GM18909 (cell line): ENCODE measurements at regions not wholly inside any gene's neighbourhood (a gene's known extent, or its start where the extent isn't known, plus 50 kb on each side); places are given as distances from the start of the nearest gene placed in this dataset.
"Not testable (repeated sequence)": the region's sequence is repeated elsewhere in the genome, so short reads cannot be mapped to it uniquely, and the experiment has no call there.

Experiments
- ATAC-seq: cut with Tn5 transposase; IDR thresholded peaks from one replicate; pipeline ENCODE4 v1.9.1; 2021; ENCODE audit warnings: mild to moderate bottlenecking; ENCODE audit not compliant: unreplicated experiment, poor library complexity

DNA sequence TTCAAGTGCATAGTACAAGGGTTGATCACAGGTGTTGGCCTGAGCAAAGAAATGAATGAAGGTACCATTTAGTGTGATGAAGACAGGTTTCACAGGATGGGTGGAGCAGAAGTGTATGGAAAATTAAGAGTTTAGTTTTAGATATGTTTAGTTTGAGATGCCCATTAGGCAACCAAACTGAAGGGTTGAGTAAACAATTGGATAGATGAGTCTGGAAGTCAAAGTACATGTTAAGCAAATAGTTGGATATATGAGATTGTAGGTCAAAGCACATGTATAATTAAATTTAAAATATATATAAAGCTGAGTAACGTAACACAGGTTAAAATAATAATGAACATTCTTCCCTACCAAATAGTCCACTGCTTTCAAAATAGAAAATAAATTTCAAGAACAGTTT is 237.1 kb upstream of the PCSK5 start:
- ATAC-seq = no peak

DNA sequence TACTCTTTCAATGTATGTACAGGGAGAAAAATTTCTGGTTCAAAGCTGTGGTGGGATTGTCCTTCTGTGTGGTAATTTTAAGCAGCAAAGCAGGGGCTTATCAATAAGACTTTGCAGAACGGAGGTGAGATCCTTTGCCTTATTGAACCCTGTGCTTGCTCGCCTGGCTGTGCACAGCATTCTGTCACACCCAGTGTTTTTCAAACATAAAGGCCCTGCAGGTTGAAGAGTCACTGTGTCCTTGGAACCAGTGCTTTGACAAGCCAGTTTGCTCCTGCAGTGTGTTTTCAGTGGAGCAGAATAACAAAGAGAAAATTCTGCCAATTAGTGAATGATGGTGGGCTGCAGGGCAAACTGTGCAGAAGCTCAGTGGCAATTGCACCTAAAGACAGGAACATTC is 236.7 kb upstream of the PCSK5 start:
- ATAC-seq = no peak

DNA sequence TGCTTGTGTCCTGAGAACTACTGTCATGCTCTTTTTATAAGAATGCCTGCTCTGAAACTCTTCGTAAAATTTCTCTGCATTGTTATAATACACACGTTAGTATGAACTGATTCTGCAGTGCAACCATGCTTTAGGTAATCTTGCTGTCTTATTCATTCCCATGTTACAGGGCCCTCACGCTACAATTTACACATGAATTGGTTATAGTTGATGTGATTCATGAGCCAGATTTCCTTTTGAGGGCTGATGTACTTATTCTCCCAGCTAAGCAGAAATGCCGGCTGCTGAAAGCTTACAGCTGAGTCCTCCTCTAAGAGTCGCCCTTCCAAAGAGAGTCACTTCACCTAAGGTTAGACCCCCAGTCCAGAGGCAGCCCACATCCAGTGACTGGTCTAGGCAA is 233.5 kb upstream of the PCSK5 start:
- ATAC-seq = no peak

DNA sequence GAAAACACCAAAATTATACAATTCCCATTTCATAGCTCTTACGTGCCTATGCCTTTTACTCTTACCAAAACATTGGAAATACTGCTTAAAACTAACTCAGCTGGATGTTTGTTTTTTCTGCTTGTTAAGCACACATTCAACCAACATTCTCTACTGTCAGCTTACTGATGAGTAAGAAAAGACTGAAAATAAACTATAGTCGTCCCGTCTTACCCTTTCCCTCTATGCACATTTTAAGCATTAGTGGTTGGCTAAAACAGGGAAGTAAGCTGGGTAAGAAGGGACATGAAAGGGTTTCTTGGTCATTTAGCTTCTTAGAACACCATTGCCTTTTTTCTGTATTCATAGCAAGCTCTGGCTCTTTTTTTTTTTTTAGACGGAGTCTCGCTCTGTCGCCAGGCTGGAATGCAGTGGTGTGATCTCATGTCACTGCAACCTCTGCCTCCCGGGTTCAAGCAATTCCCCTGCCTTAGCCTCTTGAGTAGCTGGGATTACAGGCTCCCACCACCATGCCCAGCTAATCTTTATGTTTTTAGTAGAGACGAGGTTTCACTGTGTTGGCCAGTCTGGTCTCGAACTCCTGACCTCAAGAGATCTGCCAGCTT is 232.1 kb upstream of the PCSK5 start:
- no peak for ATAC-seq

DNA sequence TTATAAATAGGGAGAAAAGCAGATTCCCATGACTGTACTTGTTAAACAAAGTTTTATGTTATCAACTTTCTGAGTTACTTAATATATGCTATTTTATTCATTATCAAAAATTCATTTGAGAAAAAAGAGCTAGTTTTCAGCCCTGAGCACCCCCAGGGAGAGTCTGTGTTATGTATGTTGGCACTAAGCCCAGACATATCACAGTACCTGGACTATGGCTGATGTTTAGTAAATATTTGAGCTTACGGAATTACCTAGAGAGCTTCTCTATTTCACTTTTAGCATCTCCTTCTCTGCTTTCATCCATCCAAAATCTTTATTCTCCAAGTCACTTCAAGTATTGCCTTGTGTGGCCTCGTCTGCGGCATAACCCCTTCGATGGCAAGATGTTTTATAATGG is 225.9 kb upstream of the PCSK5 start:
- no peak for ATAC-seq

DNA sequence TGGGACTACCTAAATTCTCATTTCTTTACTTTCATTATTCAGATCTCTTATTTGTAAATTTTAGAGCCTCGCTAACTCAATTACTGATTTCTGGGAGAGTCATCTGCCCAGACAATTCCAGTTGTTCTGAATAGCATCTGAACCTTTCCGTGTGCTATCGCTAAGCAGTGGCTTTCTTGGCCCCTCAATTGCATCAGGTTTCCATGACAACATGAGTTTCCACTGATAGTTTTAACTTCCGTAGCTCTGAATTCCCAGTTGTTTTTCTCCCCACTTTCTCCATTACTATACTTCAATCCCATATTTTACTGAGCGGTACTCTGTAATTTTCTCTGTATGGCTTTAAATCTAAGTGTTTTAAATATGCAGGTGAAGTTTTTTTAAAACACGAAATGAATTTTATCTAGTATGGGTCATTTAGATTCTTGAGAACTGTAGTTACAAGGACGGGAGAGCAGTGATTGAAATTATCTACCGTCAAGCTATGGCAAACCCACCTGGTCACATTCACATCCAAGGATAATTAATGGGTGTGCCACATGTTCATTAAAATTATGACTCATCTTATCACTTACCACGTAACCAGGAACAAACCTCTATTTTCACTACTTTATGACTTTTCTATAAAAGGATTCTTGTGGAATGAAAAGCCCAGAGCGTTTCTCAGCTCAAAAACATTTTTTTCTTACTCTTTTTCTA is 223.5 kb upstream of the PCSK5 start:
- ATAC-seq = no peak

DNA sequence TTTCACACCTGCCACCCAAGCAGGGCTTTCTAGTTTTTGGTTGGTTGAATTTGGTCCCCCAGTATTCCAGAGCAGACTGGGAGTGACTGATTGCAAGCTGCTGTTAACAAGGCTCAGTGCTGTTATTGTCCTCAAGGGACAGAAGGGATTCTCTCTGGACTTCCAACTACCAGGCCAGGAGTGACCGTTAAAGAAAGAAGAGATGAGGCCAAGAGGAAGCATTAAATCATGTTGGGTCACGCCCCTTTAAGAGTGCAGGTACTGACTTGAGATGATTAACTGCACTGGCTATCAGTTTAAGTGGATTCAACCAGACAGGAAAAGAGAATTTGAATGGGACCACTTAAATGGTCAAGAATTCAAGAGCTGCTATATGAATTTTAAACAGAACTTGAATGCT is 220.8 kb upstream of the PCSK5 start:
- no peak for ATAC-seq

DNA sequence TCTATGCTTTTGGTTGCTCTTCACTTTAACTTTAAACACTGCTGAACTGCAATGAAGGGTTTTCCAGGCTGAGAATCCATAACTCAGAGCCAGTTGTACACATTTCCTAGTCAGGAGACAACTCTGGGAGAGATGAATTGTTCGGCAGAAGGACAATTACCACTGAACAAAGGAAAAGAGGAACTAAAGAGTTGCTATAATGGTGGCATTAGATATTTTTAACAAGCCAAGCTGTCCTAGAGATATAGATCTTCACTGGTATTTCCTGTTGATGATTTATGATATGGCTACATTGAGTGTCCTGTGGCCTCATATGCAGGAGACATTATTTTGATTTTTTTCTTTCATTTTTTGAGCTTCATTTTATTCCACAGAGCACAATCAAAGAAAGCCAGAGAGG is 219.1 kb upstream of the PCSK5 start:
- no peak for ATAC-seq

DNA sequence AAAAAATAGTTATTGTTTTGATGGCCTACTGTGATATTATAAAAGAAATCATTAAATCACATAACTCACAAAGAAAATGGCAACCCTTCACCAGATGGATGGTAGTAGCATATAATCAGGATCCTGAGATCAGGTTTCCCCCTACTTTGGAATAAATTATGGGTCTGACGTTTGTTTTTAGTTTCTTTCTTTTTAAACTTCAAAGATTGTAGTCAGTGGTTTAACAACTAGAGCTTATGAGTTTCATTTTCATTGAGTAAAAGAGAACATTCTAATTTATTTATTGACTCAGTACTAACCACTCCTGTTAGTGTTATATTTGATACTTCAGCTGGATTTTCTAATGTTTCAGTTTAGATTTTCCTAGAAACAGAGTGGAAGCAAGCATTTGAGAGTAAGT is 218.0 kb upstream of the PCSK5 start:
- ATAC-seq = no peak

DNA sequence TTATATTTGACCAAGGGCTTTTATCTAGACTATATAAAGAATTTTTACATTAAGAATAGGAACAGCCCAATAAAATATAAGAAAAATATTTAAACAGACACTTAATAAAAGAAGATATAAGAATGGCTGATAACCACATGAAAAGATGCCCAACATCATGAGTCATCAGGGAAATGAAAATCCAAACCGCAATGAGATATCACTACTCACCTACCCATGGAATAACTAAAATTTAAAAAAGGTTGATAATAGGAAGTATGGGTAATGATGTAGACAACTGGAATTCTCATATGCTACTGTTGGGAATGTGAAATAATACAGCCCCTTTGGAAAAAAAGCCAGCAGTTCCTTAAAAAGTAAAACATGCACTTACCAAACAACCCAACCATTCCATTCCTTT is 206.9 kb upstream of the PCSK5 start:
- ATAC-seq = no peak

DNA sequence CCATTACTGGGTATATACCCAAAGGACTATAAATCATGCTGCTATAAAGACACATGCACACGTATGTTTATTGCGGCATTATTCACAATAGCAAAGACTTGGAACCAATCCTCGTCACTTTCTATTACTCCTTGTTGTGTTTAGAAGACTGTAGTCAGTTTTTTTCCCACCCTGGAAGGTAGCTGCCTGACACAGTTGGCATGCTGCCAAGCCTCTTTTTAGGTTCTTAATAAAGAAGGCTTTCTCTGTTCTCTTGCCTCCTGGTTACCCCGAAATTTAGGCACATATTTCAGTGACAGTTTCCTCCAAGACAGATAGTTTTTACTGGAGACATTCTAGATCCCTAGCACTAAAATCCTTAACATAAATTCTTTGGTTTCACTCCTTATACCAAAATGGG is 205.4 kb upstream of the PCSK5 start:
- ATAC-seq = no peak

DNA sequence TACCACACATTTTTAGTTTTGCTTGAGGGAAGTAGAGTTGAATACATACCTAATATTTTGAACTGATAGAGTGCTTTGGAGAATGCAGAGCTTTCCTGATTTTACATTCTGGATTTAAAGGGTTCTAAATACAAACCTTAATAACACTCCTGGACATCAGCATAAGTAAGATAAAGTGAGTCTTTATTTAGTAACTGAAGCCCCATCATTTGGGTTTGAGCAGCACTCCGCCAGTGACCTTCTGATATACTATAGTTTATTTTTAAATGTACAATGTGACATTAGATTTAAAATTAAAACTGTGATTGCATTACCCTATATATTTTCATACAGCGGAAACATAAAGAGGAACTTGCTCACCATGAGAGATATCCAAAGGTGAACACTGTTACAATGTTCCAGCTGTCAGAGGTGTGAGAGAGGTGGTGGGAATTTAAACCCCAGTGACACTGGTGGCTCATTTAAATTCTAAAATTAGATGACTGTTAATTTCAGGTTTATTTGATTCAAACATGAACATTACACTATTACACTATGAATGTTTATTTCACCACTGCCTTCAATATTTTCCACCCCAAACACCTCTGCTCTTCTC is 203.0 kb upstream of the PCSK5 start:
- ATAC-seq = no peak

DNA sequence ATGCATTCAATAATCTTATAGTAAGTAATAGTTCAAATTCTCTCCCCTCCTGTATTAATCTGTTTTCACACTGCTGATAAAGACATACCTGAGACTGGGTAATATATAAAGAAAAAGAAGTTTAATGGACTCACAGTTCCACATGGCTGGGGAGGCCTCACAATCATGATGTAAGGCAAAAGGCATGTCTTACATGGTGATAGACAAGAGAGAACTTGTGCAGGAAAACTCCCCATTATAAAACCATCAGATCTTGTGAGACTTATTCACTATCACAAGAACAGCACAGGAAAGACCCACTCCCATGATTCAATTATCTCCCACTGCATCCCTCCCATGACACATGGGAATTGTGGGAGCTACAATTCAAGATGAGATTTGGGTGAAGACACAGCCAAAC is 199.9 kb upstream of the PCSK5 start:
- ATAC-seq = not testable (repeated sequence)

DNA sequence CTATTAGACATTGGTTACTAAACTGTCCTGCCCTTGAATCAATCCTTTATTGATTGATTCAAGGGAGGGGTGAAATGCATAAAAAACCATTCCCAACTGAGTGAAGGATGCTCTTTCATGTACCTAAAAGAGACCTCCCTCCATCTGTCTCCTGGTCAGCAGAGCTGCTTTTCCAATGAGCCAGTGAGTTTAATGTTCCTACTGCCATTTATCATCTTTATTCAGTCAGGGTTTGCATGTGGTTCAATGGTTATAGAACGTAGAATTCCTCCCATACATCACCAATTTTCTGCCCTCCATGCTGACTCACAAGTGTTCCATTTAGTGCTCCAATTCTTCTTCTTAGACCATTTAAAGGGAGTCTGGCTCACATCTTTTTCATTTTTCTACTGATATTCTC is 199.1 kb upstream of the PCSK5 start:
- ATAC-seq = no peak

DNA sequence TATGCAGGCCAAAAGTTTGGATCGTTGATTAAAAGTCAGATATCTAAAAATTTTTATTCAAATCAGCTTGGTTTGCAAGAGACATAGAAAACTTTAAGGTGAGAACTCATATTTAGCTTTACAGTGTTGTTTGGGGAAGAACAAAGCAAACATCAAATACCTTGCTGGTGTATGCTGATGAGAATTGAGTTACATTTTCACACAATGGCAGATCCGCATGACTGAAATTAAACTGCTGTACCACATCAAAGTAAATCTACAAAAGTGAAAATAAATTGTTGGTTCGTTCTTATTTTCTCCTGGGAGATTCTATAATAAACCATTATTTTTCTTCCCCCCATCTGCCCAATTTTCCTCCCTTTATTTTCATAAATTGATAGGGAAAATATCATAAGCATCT is 198.2 kb upstream of the PCSK5 start:
- ATAC-seq = no peak

DNA sequence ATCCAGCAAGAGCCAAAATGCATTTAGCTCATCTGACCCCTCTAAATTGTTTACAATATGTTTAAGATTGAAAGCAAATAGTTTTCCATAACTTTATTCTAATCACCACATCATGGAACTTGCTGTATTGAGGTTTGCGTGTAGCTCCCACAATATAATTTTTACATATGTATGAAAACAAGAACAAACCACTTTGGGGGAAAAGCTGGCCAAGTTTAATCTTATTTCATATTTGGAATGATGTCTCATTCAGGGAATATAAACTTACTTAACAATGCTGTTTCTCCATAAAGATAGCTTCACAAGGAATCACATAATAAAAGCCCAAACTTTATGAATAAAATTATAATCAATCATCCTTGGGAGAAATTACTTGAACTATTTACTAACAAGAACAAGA is 194.6 kb upstream of the PCSK5 start:
- ATAC-seq = no peak

DNA sequence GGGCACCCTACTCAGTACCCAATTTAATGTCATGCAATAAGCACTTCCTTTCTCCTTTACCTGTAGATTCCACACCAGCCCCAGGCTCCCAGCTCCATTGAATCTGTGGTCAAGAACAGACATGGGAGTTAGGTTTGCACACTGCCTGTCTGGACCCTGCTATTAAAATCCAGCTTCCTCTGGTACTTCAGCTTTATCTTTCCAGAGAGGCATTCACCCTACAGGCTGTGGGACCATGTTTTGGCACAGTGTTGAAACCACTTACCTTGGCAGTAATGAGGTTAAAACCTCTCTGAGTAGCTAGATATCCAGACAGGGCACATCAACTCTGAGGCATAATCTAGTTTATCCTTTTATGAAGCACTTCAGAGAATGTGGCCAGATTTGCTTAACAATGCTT is 191.5 kb upstream of the PCSK5 start:
- ATAC-seq = no peak

DNA sequence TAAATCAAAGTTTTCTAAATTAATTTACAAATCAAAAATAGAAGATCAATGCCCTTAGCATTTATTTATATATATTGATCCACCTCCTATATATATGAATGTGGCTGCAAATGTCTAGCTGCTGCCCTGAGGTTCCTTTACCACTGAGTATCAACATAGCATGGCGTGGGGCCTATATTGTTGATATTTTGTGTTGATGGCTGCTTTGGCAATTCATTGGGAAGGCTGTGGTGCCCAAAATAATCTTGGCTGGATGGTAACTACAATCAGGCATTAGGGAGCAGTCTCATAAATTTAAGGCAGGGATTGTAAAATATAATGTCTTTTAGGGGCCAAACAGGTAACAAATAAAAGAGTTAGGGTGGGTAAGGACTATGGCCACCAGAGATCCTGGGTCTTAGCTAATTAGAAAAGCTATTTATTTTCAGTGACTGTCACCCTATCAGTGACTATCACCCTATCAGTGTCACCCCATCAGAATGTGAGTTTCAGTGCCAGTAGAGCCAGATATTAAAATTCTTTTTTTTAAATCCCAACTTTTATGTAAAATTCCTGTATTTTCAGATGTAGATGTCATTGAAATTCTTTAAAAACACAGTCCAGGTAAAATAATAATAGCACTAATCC is 190.7 kb upstream of the PCSK5 start:
- ATAC-seq = no peak

DNA sequence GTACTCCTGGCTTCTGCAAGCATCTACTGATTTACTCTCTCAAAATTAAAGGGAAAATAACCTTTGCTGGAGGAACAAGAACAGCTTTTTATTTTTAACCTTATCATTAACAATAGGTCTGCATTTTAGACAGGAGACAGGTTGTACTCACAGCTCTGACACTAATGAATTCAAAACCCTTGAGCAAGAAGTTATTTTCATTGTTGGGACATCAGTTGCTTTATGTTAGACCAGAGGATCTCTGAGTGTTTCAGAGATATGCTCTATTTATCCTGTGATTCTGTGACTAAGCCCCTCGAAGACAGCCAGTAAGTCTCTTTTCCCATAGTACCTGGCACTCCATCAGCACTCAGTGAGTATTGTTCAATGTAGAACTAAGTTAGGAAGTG is 190.2 kb upstream of the PCSK5 start:
- ATAC-seq = no peak

DNA sequence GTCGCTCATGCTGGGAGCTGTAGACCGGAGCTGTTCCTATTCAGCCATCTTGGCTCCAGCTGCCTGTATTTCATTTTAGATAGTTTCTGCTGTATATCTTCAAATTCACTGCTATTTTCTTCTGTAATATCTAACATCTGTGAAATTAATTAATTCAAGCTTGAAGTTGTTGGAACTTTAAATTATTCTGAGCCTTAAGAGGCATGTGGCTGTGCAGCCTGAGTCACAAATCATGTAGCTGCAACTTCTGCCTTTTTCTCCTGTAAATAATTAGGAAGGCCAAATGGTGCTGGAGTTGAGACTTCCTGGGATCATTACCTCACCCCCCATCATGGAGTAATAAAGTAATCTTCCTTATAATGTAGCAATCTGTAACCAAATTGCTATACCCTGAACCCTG is 183.3 kb upstream of the PCSK5 start:
- no peak for ATAC-seq

DNA sequence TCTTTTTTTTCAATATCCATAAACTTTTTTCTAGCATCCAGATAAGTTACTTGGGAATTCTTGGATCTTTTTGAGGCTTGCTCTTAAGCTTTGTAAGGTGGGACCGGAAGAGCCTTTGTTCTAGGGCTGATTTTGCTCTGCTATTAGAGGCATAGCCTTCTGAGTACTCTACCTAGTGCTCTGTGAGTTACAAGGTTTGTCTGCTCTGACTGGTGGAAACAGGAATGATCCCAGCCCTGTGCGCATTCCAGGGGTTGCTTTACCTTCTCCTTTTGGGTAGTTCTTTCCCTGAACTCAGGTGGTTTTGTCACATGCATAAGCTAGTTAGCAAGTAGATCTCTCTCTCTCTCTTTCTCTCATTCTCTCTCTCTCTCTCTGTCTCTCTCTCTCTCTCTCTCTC is 180.8 kb upstream of the PCSK5 start:
- ATAC-seq = no peak

DNA sequence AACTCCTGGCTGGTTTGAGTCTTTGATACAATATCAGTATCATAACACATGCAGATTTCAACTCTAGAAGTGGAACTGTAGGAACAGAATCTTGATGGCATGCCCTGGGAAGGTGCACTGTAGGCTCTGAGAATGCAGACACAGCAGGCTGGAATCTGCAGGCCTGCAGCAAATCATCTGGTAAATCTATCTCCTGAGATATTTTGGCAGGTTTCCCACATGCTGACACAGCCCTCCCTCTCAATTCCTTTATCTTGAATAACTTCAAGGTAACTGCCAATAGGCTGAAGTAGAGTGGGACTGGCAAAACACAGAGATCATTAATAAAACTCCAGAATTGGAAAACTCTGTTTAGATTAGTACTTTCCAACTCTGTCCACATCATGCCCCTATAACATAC is 177.8 kb upstream of the PCSK5 start:
- ATAC-seq = no peak
